Endothelial cell of umbilical vein (primary cell): ENCODE measurements at regions not wholly inside any gene's neighbourhood (a gene's known extent, or its start where the extent isn't known, plus 50 kb on each side); places are given as distances from the start of the nearest gene placed in this dataset.

Experiments
- BruUV-seq: library from RNA; stranded (reverse); fragments of 400-500 nt; replicated peaks from 2 replicates; lab custom pipeline; 2021; lab: Mats Ljungman, UMichigan
- CTCF ChIA-PET: fragments of 300-600, 350-600 bp; sonication (Branson Sonifier 250); formaldehyde crosslinking; loops from one replicate; lab custom pipeline; 2021; ENCODE audit warnings: antibody characterized with exemption, inconsistent platforms; lab: Charles Lee
- POLR2A ChIA-PET: fragments of 300-600, 350-600 bp; sonication (Branson Sonifier 250); formaldehyde crosslinking; loops from one replicate; lab custom pipeline; 2021; ENCODE audit warnings: antibody characterized with exemption, inconsistent platforms; lab: Charles Lee
- DNase-seq: peaks from one replicate; pipeline ENCODE4 v3.0.0-alpha.2; 2011; ENCODE audit warnings: low read depth, low spot score
- FAIRE-seq: peaks from 2 replicates; lab custom pipeline; 2011; peaks lifted over from hg19 to GRCh38; lab: Jason Lieb, UNC
- H2AFZ ChIP-seq: 2 replicates; pipeline ENCODE4 v1.6.0; 2012; ENCODE audit warnings: low read depth, low read length, control low read depth, inconsistent platforms
- H3K27ac ChIP-seq: 2 replicates; pipeline ENCODE4 v1.5.1; 2011; ENCODE audit warnings: low read depth, mild to moderate bottlenecking, control low read depth, low read length, moderate library complexity; ENCODE audit not compliant: insufficient read depth
- H3K27me3 ChIP-seq, 2 experiments: 2 replicates each; pipeline versions ENCODE4 v1.6.0 to v1.6.1; 2011; ENCODE audit warnings: low read length in 2 of 2, mixed read lengths in 1 of 2; ENCODE audit not compliant: control insufficient read depth in 2 of 2, insufficient read depth in 2 of 2
- H3K36me3 ChIP-seq, 2 experiments: 2 replicates in 1 of 2; 3 replicates in 1 of 2; pipeline ENCODE4 v1.5.1; 2011; ENCODE audit warnings: low read length in 2 of 2, mild to moderate bottlenecking in 1 of 2, moderate library complexity in 1 of 2; ENCODE audit not compliant: control insufficient read depth in 2 of 2, insufficient read depth in 2 of 2; ENCODE audit errors: extremely low read depth in 1 of 2
- H3K4me1 ChIP-seq: 3 replicates; pipeline ENCODE4 v1.5.1; 2011; ENCODE audit warnings: mild to moderate bottlenecking, low read length; ENCODE audit not compliant: control insufficient read depth, insufficient read depth; ENCODE audit errors: extremely low read depth
- H3K4me2 ChIP-seq: 2 replicates; pipeline ENCODE4 v1.6.1; 2011; ENCODE audit warnings: low read length, control low read depth, mixed read lengths; ENCODE audit not compliant: insufficient read depth
- H3K4me3 ChIP-seq, 3 experiments: fragments of 200-600 bp in 1 of 3; sonication (generic), shearing (Covaris generic) in 1 of 3; replicated peaks in 1 of 3; 2 replicates each; pipeline ENCODE4 v1.5.1; 2011 to 2016; ENCODE audit warnings: control low read depth in 3 of 3, low read length in 3 of 3, mild to moderate bottlenecking in 2 of 3, inconsistent platforms in 1 of 3, low read depth in 1 of 3, moderate library complexity in 1 of 3; ENCODE audit not compliant: insufficient read depth in 1 of 3
- H3K79me2 ChIP-seq: 2 replicates; pipeline ENCODE4 v1.6.0; 2012; ENCODE audit warnings: low read length, inconsistent platforms; ENCODE audit not compliant: control insufficient read depth, insufficient read depth
- H3K9ac ChIP-seq: replicated peaks from 2 replicates; pipeline ENCODE3; 2011; ENCODE audit warnings: low read length, control low read depth; ENCODE audit not compliant: insufficient read depth; ENCODE audit errors: extremely low read depth
- H3K9me1 ChIP-seq: replicated peaks from 3 replicates; pipeline ENCODE4 v1.6.0; 2011; ENCODE audit warnings: mild to moderate bottlenecking, low read length; ENCODE audit not compliant: control insufficient read depth, insufficient read depth; ENCODE audit errors: extremely low read depth
- H3K9me3 ChIP-seq: replicated peaks from 2 replicates; pipeline ENCODE4 v1.5.1; 2012; ENCODE audit warnings: low read length, inconsistent platforms; ENCODE audit not compliant: control insufficient read depth, insufficient read depth
- H4K20me1 ChIP-seq: replicated peaks from 2 replicates; pipeline ENCODE3; 2011; ENCODE audit warnings: mild to moderate bottlenecking, low read length; ENCODE audit not compliant: control insufficient read depth, insufficient read depth; ENCODE audit errors: extremely low read depth
- EZH2 ChIP-seq: IDR thresholded peaks from 2 replicates; pipeline ENCODE4 v1.6.1; 2012; ENCODE audit warnings: borderline replicate concordance, low read depth, mild to moderate bottlenecking, moderate library complexity, low read length, inconsistent platforms; ENCODE audit not compliant: severe bottlenecking
- FOS ChIP-seq: IDR thresholded peaks from 2 replicates; pipeline ENCODE4 v1.6.1; 2011; ENCODE audit warnings: mild to moderate bottlenecking, low read length, moderate library complexity, borderline replicate concordance; ENCODE audit not compliant: insufficient read depth
- GATA2 ChIP-seq: IDR thresholded peaks from 2 replicates; pipeline ENCODE4 v1.7.0; 2011; ENCODE audit warnings: low read depth, mild to moderate bottlenecking, moderate library complexity, mixed read lengths, low read length; ENCODE audit not compliant: insufficient read length, insufficient read depth
- JUN ChIP-seq: IDR thresholded peaks from 2 replicates; pipeline ENCODE4 v1.6.1; 2011; ENCODE audit warnings: borderline replicate concordance, low read depth; ENCODE audit not compliant: insufficient read length, insufficient read depth
- MYC ChIP-seq: IDR thresholded peaks from one replicate; pipeline ENCODE4 v1.6.1; 2011; ENCODE audit warnings: mild to moderate bottlenecking, low read depth, low read length
- POLR2A ChIP-seq: IDR thresholded peaks from 2 replicates; pipeline ENCODE4 v1.6.1; 2012; ENCODE audit warnings: low read depth, mild to moderate bottlenecking, control low read depth, low read length
- POLR2AphosphoS5 ChIP-seq: IDR thresholded peaks from 2 replicates; pipeline ENCODE4 v1.6.1; 2012; ENCODE audit warnings: low read depth, mild to moderate bottlenecking, control low read depth, low read length, moderate library complexity; ENCODE audit not compliant: insufficient read depth
- dilution Hi-C: fragments of 300-500 bp; cut with MboI; formaldehyde crosslinking; loops from one replicate; pipeline ENCODE4 v1.15.0; 2019; ENCODE audit warnings: low sequenced_read_pairs; ENCODE audit not compliant: extremely low pct_ligation_motif_present
- intact Hi-C: fragments of 100-400 bp; cut with micrococcal nuclease; formaldehyde crosslinking; loops from one replicate; pipeline ENCODE4 v1.10.0; 2022
- TF ChIP-seq, protein P1 (sequence below), 2 donors: IDR thresholded peaks; 1 replicate in 1 of 2; 2 replicates in 1 of 2; pipeline ENCODE4 v1.5.1; 2011; ENCODE audit warnings: low read length in 2 of 2, mild to moderate bottlenecking in 2 of 2, moderate library complexity in 2 of 2, control low read depth in 1 of 2, inconsistent platforms in 1 of 2, low read depth in 1 of 2; ENCODE audit not compliant: insufficient read depth in 1 of 2; ENCODE audit errors: extremely low read depth in 1 of 2
- TF ChIP-seq, protein P2 (sequence below): IDR thresholded peaks from 2 replicates; pipeline ENCODE4 v1.6.1; 2011; ENCODE audit not compliant: insufficient read depth, insufficient read length

DNA sequence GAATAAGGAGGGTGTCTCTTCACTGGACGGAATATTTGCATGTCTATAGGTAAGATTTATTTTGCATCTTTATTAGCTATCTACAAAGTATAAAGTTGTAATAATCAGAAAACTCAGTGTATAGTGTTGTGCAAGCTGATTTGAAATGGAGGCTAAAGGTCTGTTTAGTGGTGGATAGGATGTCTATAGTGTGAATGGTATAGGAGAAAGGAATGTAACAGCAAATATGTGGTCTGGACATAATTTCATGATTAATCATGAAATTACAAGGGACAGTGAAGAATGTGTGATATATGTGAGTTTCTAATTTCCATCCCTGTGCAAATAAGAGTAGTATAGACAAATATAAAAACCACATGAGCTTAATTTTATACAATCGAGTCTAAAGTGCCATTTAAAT is 79.3 kb upstream of the CAMK2D start:
- Histone ChIP-seq H3K9me1 (no peaks in the 10 kb centered on the region), H2AFZ (no peak overlapping the region), H4K20me1 (no peaks in the 10 kb centered on the region), H3K9me3 (no peaks in the 10 kb centered on the region), H3K36me3 (no peaks in the 10 kb centered on the region), H3K27me3 (no peaks in the 10 kb centered on the region), H3K79me2 (no peaks in the 10 kb centered on the region), H3K4me1 (peaks cover 7% of the 10 kb centered on the region), H3K4me2 (no peak overlapping the region), H3K27ac (no peak overlapping the region), H3K4me3 (no peak overlapping the region), H3K9ac (no peak overlapping the region)
- no TSS peak for BruUV-seq
- FAIRE-seq (no peak), DNase-seq (no peak)
- dilution Hi-C loops (no loop called here), intact Hi-C loops (no loop called here)
- TF ChIP-seq JUN = no peak
- TF ChIP-seq EZH2 = no peak
- TF ChIP-seq, protein P1, sequence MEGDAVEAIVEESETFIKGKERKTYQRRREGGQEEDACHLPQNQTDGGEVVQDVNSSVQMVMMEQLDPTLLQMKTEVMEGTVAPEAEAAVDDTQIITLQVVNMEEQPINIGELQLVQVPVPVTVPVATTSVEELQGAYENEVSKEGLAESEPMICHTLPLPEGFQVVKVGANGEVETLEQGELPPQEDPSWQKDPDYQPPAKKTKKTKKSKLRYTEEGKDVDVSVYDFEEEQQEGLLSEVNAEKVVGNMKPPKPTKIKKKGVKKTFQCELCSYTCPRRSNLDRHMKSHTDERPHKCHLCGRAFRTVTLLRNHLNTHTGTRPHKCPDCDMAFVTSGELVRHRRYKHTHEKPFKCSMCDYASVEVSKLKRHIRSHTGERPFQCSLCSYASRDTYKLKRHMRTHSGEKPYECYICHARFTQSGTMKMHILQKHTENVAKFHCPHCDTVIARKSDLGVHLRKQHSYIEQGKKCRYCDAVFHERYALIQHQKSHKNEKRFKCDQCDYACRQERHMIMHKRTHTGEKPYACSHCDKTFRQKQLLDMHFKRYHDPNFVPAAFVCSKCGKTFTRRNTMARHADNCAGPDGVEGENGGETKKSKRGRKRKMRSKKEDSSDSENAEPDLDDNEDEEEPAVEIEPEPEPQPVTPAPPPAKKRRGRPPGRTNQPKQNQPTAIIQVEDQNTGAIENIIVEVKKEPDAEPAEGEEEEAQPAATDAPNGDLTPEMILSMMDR (IDR thresholded peaks at IDR 0.05; ENCODE audit: extremely low read depth in 1 of 2, insufficient read depth in 1 of 2, low read depth in 1 of 2, low read length in 2 of 2) = no peak
- TF ChIP-seq POLR2A = no peak
- TF ChIP-seq GATA2 = no peak
- TF ChIP-seq, protein P2, sequence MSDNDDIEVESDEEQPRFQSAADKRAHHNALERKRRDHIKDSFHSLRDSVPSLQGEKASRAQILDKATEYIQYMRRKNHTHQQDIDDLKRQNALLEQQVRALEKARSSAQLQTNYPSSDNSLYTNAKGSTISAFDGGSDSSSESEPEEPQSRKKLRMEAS = no peak
- no peak for TF ChIP-seq POLR2AphosphoS5
- ChIA-PET CTCF (no interaction called here), POLR2A (no interaction called here)

DNA sequence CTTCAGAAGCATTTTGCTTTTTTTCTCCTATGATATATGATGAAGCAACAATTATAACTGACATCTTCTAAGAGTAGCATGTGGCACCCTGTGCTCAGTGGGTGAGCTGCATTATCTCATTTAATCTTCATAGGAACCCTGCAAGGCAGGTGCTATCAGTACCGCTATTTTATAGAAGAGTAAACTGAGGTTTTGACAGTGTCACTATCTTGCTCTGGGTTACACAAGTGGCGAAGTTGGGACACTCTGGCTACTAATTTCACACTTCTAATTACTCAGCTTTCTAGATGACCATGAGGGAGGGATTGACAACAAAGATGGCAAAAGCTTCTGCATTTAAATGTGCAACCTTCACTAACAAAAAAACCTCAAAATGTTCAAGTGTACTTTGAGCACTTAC is 76.9 kb upstream of the CAMK2D start:
- dilution Hi-C loops (no loop called here), intact Hi-C loops (loop anchor here (5.0 kb wide), 1 partner anchor 56 kb away; no protein-coding TSS in a partner anchor)
- Histone ChIP-seq H3K4me2 (no peak overlapping the region), H3K27me3 (no peaks in the 10 kb centered on the region), H3K9me1 (no peaks in the 10 kb centered on the region), H3K4me3 (no peak overlapping the region), H3K27ac (no peak overlapping the region), H4K20me1 (no peaks in the 10 kb centered on the region), H3K79me2 (no peaks in the 10 kb centered on the region), H3K4me1 (peaks cover 20% of the 10 kb centered on the region), H3K36me3 (no peaks in the 10 kb centered on the region), H2AFZ (no peak overlapping the region), H3K9ac (no peak overlapping the region), H3K9me3 (no peaks in the 10 kb centered on the region)
- POLR2A ChIA-PET = no interaction called here
- FAIRE-seq = no peak
- no peak for DNase-seq
- TF ChIP-seq, protein P2 = no peak
- no peak for TF ChIP-seq POLR2A
- TF ChIP-seq FOS = no peak
- no peak for TF ChIP-seq MYC
- TF ChIP-seq EZH2 = no peak
- TF ChIP-seq JUN = no peak
- TF ChIP-seq, protein P1 (IDR thresholded peaks at IDR 0.05; ENCODE audit: extremely low read depth in 1 of 2, insufficient read depth in 1 of 2, low read depth in 1 of 2, low read length in 2 of 2) = no peak
- TF ChIP-seq POLR2AphosphoS5 = no peak
- TF ChIP-seq GATA2 = no peak
- CTCF ChIA-PET = no interaction called here
- no TSS peak for BruUV-seq
